ENCODE measurements at regions not wholly inside any gene's neighbourhood (a gene's known extent, or its start where the extent isn't known, plus 50 kb on each side); places are given as distances from the start of the nearest gene placed in this dataset.

GRCh38 chr6:4712291-4712690 lies 63.9 kb upstream of the CDYL start:
- no peak for TF ChIP-seq CTCF (conservative IDR thresholded peaks at IDR 0.05; ENCODE audit: low read depth in 2 of 2)
- no peak for TF ChIP-seq EZH2 (IDR thresholded peaks at IDR 0.05; ENCODE audit: low read depth, unreplicated experiment)
- TF ChIP-seq, protein P1, sequence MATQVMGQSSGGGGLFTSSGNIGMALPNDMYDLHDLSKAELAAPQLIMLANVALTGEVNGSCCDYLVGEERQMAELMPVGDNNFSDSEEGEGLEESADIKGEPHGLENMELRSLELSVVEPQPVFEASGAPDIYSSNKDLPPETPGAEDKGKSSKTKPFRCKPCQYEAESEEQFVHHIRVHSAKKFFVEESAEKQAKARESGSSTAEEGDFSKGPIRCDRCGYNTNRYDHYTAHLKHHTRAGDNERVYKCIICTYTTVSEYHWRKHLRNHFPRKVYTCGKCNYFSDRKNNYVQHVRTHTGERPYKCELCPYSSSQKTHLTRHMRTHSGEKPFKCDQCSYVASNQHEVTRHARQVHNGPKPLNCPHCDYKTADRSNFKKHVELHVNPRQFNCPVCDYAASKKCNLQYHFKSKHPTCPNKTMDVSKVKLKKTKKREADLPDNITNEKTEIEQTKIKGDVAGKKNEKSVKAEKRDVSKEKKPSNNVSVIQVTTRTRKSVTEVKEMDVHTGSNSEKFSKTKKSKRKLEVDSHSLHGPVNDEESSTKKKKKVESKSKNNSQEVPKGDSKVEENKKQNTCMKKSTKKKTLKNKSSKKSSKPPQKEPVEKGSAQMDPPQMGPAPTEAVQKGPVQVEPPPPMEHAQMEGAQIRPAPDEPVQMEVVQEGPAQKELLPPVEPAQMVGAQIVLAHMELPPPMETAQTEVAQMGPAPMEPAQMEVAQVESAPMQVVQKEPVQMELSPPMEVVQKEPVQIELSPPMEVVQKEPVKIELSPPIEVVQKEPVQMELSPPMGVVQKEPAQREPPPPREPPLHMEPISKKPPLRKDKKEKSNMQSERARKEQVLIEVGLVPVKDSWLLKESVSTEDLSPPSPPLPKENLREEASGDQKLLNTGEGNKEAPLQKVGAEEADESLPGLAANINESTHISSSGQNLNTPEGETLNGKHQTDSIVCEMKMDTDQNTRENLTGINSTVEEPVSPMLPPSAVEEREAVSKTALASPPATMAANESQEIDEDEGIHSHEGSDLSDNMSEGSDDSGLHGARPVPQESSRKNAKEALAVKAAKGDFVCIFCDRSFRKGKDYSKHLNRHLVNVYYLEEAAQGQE (IDR thresholded peaks at IDR 0.05; ENCODE audit: unreplicated experiment): no peak
- TF ChIP-seq POLR2AphosphoS5 (IDR thresholded peaks at IDR 0.05; ENCODE audit: low read depth): no peak
- no peak for TF ChIP-seq STAT1 (IDR thresholded peaks at IDR 0.05; ENCODE audit: unreplicated experiment)
- no peak for TF ChIP-seq EZH2phosphoT487 (IDR thresholded peaks at IDR 0.05; ENCODE audit: unreplicated experiment)
- no peak for TF ChIP-seq CREB1 (CRISPR knock-in tag; IDR thresholded peaks at IDR 0.05; ENCODE audit: low read depth)

All from GM23338 (cell line).